PC-9 (cell line): ENCODE measurements at regions not wholly inside any gene's neighbourhood (a gene's known extent, or its start where the extent isn't known, plus 50 kb on each side); places are given as distances from the start of the nearest gene placed in this dataset.

ENCODE experiments used
- EZH2 ChIP-seq: fragments of 200-600 bp; sonication (generic); IDR thresholded peaks from 2 replicates; pipeline ENCODE4 v1.8.0; 2017; ENCODE audit warnings: antibody characterized with exemption, low read depth
- TF ChIP-seq, protein P1 (sequence below): fragments of 200-600 bp; sonication (generic); conservative IDR thresholded peaks from 2 replicates; pipeline ENCODE4 v1.6.1; 2017; ENCODE audit warnings: mixed run types, antibody characterized with exemption, mild to moderate bottlenecking, moderate library complexity

DNA sequence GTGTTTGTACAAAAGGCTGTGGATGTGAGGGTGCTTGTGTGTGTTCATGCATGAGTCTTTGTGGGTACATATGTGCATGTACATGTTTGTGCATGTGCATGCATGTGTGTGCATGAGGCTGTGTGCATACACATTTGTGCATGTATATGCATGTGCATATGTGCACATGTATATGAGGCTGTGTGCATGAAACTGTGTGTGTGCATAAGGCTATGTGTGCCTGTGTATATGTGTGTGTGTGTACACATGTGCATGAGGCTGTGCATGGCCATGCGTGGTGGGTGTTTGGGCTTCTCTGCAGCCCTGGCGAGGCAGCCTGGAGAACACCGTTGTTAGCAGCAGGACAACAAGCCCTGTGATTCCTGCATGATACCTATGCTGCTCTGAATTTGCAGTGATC, 207.7 kb upstream of the ADCY1 start:
- TF ChIP-seq, protein P1, sequence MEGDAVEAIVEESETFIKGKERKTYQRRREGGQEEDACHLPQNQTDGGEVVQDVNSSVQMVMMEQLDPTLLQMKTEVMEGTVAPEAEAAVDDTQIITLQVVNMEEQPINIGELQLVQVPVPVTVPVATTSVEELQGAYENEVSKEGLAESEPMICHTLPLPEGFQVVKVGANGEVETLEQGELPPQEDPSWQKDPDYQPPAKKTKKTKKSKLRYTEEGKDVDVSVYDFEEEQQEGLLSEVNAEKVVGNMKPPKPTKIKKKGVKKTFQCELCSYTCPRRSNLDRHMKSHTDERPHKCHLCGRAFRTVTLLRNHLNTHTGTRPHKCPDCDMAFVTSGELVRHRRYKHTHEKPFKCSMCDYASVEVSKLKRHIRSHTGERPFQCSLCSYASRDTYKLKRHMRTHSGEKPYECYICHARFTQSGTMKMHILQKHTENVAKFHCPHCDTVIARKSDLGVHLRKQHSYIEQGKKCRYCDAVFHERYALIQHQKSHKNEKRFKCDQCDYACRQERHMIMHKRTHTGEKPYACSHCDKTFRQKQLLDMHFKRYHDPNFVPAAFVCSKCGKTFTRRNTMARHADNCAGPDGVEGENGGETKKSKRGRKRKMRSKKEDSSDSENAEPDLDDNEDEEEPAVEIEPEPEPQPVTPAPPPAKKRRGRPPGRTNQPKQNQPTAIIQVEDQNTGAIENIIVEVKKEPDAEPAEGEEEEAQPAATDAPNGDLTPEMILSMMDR, result no peak
- TF ChIP-seq EZH2, result no peak
